Tibial nerve (tissue), 4 donors: ENCODE measurements at regions not wholly inside any gene's neighbourhood (a gene's known extent, or its start where the extent isn't known, plus 50 kb on each side); places are given as distances from the start of the nearest gene placed in this dataset.

Source experiments
- CTCF ChIP-seq, 5 experiments: fragments of 200-600 bp in 3 of 5; fragments of 450-650 bp in 2 of 5; sonication (generic) in 3 of 5; IDR thresholded peaks; one replicate each; pipeline ENCODE4 v1.5.1; 2016 to 2019; ENCODE audit warnings: antibody characterized with exemption in 5 of 5, mild to moderate bottlenecking in 3 of 5, moderate library complexity in 2 of 5
- EP300 ChIP-seq, 2 donors: sonication (generic); formaldehyde crosslinking; IDR thresholded peaks; one replicate each; pipeline ENCODE4 v1.6.1; 2017; ENCODE audit warnings: antibody characterized with exemption in 2 of 2, mild to moderate bottlenecking in 1 of 2

DNA sequence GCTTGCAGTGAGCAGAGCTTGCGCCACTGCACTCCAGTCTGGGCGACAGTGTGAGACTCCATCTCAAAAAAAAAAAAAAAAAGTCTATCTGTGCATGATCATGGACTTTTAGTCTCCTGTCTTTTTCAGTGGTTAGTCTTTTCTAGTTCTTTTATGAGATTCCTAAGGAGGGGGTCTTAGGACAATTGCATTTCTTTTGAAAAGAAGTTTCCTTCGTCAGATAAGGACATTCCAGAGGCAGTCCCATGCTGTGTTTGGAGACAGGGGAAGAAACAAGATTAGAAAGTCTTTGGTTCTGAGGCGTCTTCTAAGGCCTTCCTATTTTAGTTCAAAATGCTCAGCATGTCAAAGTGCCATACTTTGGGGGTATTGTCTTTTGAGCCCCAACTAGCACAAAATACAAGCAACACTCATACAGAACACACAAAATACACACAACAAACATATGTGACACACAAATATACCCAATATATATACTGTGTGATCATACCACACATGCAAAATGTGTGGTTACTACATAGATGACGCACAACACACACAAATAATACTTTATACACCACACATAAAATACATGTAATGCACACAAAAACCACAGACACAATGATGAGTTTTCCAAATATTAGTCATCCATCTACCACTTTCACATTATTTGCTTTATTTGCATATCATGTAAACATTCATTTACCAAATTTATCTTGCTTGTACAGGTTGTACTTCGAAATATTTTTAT, 394.5 kb downstream of the SPATA31D1 start:
- no peak for TF ChIP-seq EP300 (IDR thresholded peaks at IDR 0.05)
- TF ChIP-seq CTCF (IDR thresholded peaks at IDR 0.05) = no peak
